GM18498 (cell line): ENCODE measurements at regions not wholly inside any gene's neighbourhood (a gene's known extent, or its start where the extent isn't known, plus 50 kb on each side); places are given as distances from the start of the nearest gene placed in this dataset.
"Not testable (repeated sequence)": the region's sequence is repeated elsewhere in the genome, so short reads cannot be mapped to it uniquely, and the experiment has no call there.

ENCODE experiments used
- ATAC-seq: cut with Tn5 transposase; IDR thresholded peaks from one replicate; pipeline ENCODE4 v1.9.1; 2021; ENCODE audit warnings: mild to moderate bottlenecking, moderate library complexity; ENCODE audit not compliant: unreplicated experiment

GRCh38 chr11:104704888-104705287 lies 193.4 kb downstream of the CASP12 start:
- ATAC-seq: no peak

GRCh38 chr11:104704146-104704830 lies 194.0 kb downstream of the CASP12 start:
- no peak for ATAC-seq

GRCh38 chr11:104700609-104701008 lies 197.7 kb downstream of the CASP12 start:
- no peak for ATAC-seq

- no peak for ATAC-seq
These were observed 198.3 kb downstream of the CASP12 start for GRCh38 chr11:104699981-104700380.

GRCh38 chr11:104695065-104695463 lies 203.2 kb downstream of the CASP12 start:
- ATAC-seq: no peak

GRCh38 chr11:104694259-104695064 lies 203.8 kb downstream of the CASP12 start:
- ATAC-seq: no peak

- no peak for ATAC-seq
These were observed 205.5 kb downstream of the CASP12 start for GRCh38 chr11:104692751-104693150.

GRCh38 chr11:104691129-104691528 lies 207.1 kb downstream of the CASP12 start:
- ATAC-seq: no peak

GRCh38 chr11:104690241-104690640 lies 208.0 kb downstream of the CASP12 start:
- ATAC-seq: no peak

- no peak for ATAC-seq
These were observed 209.5 kb downstream of the CASP12 start for GRCh38 chr11:104688731-104689130.

- ATAC-seq: no peak
These were observed 216.1 kb downstream of the CASP12 start for GRCh38 chr11:104682206-104682605.

GRCh38 chr11:104679258-104679657 lies 219.0 kb downstream of the CASP12 start:
- no peak for ATAC-seq

- no peak for ATAC-seq
These were observed 219.9 kb downstream of the CASP12 start for GRCh38 chr11:104678408-104678807.

GRCh38 chr11:104677069-104677468 lies 221.2 kb downstream of the CASP12 start:
- ATAC-seq: not testable (repeated sequence)

- ATAC-seq: no peak
These were observed 225.4 kb downstream of the CASP12 start for GRCh38 chr11:104672897-104673296.

- ATAC-seq: no peak
These were observed 229.3 kb downstream of the CASP12 start for GRCh38 chr11:104668797-104669463.

GRCh38 chr11:104666624-104667023 lies 231.6 kb downstream of the CASP12 start:
- no peak for ATAC-seq

GRCh38 chr11:104665641-104666040 lies 232.6 kb downstream of the CASP12 start:
- ATAC-seq: no peak

GRCh38 chr11:104663190-104664140 lies 234.8 kb downstream of the CASP12 start:
- ATAC-seq: no peak

- ATAC-seq: no peak
These were observed 236.4 kb downstream of the CASP12 start for GRCh38 chr11:104661901-104662300.

- no peak for ATAC-seq
These were observed 236.8 kb downstream of the CASP12 start for GRCh38 chr11:104661471-104661870.
